ENCODE measurements at regions not wholly inside any gene's neighbourhood (a gene's known extent, or its start where the extent isn't known, plus 50 kb on each side); places are given as distances from the start of the nearest gene placed in this dataset.

GRCh38 chr3:163476179-163476578, 1602.1 kb downstream of the SI start:
- no peak overlapping the region for H3K27ac ChIP-seq (ENCODE audit: low read depth, low read length)
- BruUV-seq (replicated peaks): no TSS peak
- ChIA-PET CTCF (no interaction called here), POLR2A (no interaction called here), RAD21 (ENCODE audit: low non-redundant PET in 1 of 2, low total read pairs in 2 of 2, uncharacterized antibody in 2 of 2, unreplicated experiment in 2 of 2) (no interaction called here)
- TF ChIP-seq POLR2A (IDR thresholded peaks at IDR 0.05; ENCODE audit: borderline replicate concordance, extremely low read depth, insufficient read depth, insufficient read length) (no peak), POLR2AphosphoS5 (IDR thresholded peaks at IDR 0.05; ENCODE audit: low read depth, low read length) (no peak), SIN3A (IDR thresholded peaks at IDR 0.05; ENCODE audit: low read depth) (no peak), ZFX (IDR thresholded peaks at IDR 0.05) (no peak), FOSL1 (IDR thresholded peaks at IDR 0.05; ENCODE audit: low read depth) (no peak), YY1 (IDR thresholded peaks at IDR 0.05; ENCODE audit: extremely low read depth, insufficient replicate concordance, low read depth, low read length) (no peak), RAD21 (IDR thresholded peaks at IDR 0.05; ENCODE audit: low read depth) (peak; percentile 47), SP1 (IDR thresholded peaks at IDR 0.05; ENCODE audit: low read depth) (no peak), CTCF (IDR thresholded peaks at IDR 0.05 in 2 of 3, conservative IDR thresholded peaks at IDR 0.05 in 1 of 3; ENCODE audit: borderline replicate concordance in 1 of 3, insufficient read depth in 1 of 3, low read depth in 2 of 3, low read length in 2 of 3) (peak; percentile 24 to 54 (median 36); a peak in 4 of 6 replicates), EZH2phosphoT487 (IDR thresholded peaks at IDR 0.05; ENCODE audit: borderline replicate concordance) (no peak), EZH2 (IDR thresholded peaks at IDR 0.05) (no peak), ZNF274 (IDR thresholded peaks at IDR 0.05; ENCODE audit: low read depth, low read length) (no peak), ATF3 (IDR thresholded peaks at IDR 0.05) (no peak), TCF7L2 (IDR thresholded peaks at IDR 0.05; ENCODE audit: borderline replicate concordance, extremely low read depth, insufficient read depth, insufficient read length) (no peak), CEBPB (IDR thresholded peaks at IDR 0.05; ENCODE audit: low read depth) (no peak), ELF1 (IDR thresholded peaks at IDR 0.05; ENCODE audit: borderline replicate concordance, low read depth) (no peak), EGR1 (IDR thresholded peaks at IDR 0.05; ENCODE audit: low read depth) (no peak)
- no peaks in the 10 kb centered on the region for H3K9me2 ChIP-seq (ENCODE audit: insufficient read depth)
- H3K4me3 ChIP-seq (replicated peaks in 1 of 2; ENCODE audit: low read depth in 1 of 2, low read length in 2 of 2): no peak overlapping the region
- peak overlapping the region; percentile 98 for H2AFZ ChIP-seq (ENCODE audit: low read depth, low read length, poor library complexity, severe bottlenecking)
- no peaks in the 10 kb centered on the region for H3K36me3 ChIP-seq (ENCODE audit: control insufficient read depth in 1 of 2, insufficient read depth in 2 of 2, low read length in 2 of 2)
- intact Hi-C loops (cut with micrococcal nuclease): loop anchor here (5.0 kb wide), 1 partner anchor 1711 kb away; no protein-coding TSS in a partner anchor
- H3K9ac ChIP-seq (ENCODE audit: low read length): no peak overlapping the region
- ATAC-seq (no peak; the same call in 1 of the 2 replicates), DNase-seq (ENCODE audit: low read depth, low spot score) (peak; percentile 24)
- H3K4me1 ChIP-seq (ENCODE audit: control insufficient read depth in 1 of 2, insufficient read depth in 2 of 2, low read length in 2 of 2): no peaks in the 10 kb centered on the region
- no peak overlapping the region for H3K4me2 ChIP-seq (ENCODE audit: low read length)
- no peaks in the 10 kb centered on the region for H4K20me1 ChIP-seq (ENCODE audit: insufficient read depth)
- H3K79me2 ChIP-seq (ENCODE audit: insufficient read depth, low read length): no peaks in the 10 kb centered on the region
- no peaks in the 10 kb centered on the region for H3K27me3 ChIP-seq (ENCODE audit: insufficient read depth, low read length)
- H3K9me3 ChIP-seq (ENCODE audit: control insufficient read depth in 1 of 2, insufficient read depth in 1 of 2, low read depth in 1 of 2, low read length in 2 of 2): no peaks in the 10 kb centered on the region

Measured in HCT116 (cell line).